ENCODE measurements at regions not wholly inside any gene's neighbourhood (a gene's known extent, or its start where the extent isn't known, plus 50 kb on each side); places are given as distances from the start of the nearest gene placed in this dataset.
A peak's percentile ranks its signal among the peaks of the same experiment; 100 is the strongest.

DNA sequence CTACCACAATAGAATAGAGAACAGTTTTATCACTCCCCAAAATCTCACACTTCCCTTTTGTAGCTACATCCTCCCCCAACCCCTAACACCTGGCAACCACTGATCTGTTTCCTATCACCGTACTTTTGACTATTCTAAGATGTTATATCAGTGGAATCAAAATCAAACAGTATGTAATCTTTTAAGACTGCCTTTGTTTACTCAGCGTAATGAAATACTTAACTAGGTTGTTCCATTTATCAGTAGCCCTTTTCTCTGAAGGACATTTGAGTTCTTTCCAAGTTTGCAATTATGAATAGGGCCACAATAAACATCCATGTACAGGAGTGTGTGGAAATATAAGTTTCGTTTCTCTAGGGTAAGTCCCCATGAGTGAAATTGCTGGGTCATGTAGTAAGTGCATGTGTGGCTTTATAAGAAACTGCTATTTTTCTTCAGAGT lies 372.3 kb downstream of the SV2B start (continued):
- TF ChIP-seq, protein P1, sequence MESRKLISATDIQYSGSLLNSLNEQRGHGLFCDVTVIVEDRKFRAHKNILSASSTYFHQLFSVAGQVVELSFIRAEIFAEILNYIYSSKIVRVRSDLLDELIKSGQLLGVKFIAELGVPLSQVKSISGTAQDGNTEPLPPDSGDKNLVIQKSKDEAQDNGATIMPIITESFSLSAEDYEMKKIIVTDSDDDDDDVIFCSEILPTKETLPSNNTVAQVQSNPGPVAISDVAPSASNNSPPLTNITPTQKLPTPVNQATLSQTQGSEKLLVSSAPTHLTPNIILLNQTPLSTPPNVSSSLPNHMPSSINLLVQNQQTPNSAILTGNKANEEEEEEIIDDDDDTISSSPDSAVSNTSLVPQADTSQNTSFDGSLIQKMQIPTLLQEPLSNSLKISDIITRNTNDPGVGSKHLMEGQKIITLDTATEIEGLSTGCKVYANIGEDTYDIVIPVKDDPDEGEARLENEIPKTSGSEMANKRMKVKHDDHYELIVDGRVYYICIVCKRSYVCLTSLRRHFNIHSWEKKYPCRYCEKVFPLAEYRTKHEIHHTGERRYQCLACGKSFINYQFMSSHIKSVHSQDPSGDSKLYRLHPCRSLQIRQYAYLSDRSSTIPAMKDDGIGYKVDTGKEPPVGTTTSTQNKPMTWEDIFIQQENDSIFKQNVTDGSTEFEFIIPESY (CRISPR knock-in tag; IDR thresholded peaks at IDR 0.05): no peak
- TF ChIP-seq TOE1 (IDR thresholded peaks at IDR 0.05; ENCODE audit: borderline replicate concordance): no peak
- no peak for TF ChIP-seq TOE1 (CRISPR knock-in tag; IDR thresholded peaks at IDR 0.05; ENCODE audit: borderline replicate concordance, low read depth)
- no peak for TF ChIP-seq PYGO2 (tag; IDR thresholded peaks at IDR 0.05)
- no peak for TF ChIP-seq ZNF354B (CRISPR knock-in tag; IDR thresholded peaks at IDR 0.05)
- TF ChIP-seq ZSCAN32 (CRISPR knock-in tag; IDR thresholded peaks at IDR 0.05): no peak
- no peak for TF ChIP-seq HDAC3 (IDR thresholded peaks at IDR 0.05; ENCODE audit: borderline replicate concordance, partially characterized antibody)
- TF ChIP-seq SETDB1 (IDR thresholded peaks at IDR 0.05; ENCODE audit: low read length): no peak
- TF ChIP-seq PTBP1 (IDR thresholded peaks at IDR 0.05; ENCODE audit: low read depth, low read length): no peak
- TF ChIP-seq, protein P2, sequence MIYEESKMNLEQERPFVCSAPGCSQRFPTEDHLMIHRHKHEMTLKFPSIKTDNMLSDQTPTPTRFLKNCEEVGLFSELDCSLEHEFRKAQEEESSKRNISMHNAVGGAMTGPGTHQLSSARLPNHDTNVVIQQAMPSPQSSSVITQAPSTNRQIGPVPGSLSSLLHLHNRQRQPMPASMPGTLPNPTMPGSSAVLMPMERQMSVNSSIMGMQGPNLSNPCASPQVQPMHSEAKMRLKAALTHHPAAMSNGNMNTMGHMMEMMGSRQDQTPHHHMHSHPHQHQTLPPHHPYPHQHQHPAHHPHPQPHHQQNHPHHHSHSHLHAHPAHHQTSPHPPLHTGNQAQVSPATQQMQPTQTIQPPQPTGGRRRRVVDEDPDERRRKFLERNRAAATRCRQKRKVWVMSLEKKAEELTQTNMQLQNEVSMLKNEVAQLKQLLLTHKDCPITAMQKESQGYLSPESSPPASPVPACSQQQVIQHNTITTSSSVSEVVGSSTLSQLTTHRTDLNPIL (CRISPR knock-in tag; IDR thresholded peaks at IDR 0.05): no peak
- no peak for TF ChIP-seq SRF (CRISPR knock-in tag; IDR thresholded peaks at IDR 0.05)
- TF ChIP-seq SAFB2 (IDR thresholded peaks at IDR 0.05; ENCODE audit: borderline replicate concordance, low read depth, low read length, severe bottlenecking): no peak
- TF ChIP-seq SIRT6 (IDR thresholded peaks at IDR 0.05; ENCODE audit: low read depth, low read length): no peak
- TF ChIP-seq ZNF408 (CRISPR knock-in tag; IDR thresholded peaks at IDR 0.05; ENCODE audit: low read depth): no peak
- TF ChIP-seq RBM15 (IDR thresholded peaks at IDR 0.05; ENCODE audit: insufficient read depth, low read length): no peak
- TF ChIP-seq, protein P3, sequence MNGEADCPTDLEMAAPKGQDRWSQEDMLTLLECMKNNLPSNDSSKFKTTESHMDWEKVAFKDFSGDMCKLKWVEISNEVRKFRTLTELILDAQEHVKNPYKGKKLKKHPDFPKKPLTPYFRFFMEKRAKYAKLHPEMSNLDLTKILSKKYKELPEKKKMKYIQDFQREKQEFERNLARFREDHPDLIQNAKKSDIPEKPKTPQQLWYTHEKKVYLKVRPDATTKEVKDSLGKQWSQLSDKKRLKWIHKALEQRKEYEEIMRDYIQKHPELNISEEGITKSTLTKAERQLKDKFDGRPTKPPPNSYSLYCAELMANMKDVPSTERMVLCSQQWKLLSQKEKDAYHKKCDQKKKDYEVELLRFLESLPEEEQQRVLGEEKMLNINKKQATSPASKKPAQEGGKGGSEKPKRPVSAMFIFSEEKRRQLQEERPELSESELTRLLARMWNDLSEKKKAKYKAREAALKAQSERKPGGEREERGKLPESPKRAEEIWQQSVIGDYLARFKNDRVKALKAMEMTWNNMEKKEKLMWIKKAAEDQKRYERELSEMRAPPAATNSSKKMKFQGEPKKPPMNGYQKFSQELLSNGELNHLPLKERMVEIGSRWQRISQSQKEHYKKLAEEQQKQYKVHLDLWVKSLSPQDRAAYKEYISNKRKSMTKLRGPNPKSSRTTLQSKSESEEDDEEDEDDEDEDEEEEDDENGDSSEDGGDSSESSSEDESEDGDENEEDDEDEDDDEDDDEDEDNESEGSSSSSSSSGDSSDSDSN (IDR thresholded peaks at IDR 0.05; ENCODE audit: borderline replicate concordance in 1 of 2, low read depth in 2 of 2, low read length in 2 of 2): no peak
- TF ChIP-seq, protein P4, sequence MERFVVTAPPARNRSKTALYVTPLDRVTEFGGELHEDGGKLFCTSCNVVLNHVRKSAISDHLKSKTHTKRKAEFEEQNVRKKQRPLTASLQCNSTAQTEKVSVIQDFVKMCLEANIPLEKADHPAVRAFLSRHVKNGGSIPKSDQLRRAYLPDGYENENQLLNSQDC (CRISPR knock-in tag; IDR thresholded peaks at IDR 0.05): no peak
- TF ChIP-seq, protein P5, sequence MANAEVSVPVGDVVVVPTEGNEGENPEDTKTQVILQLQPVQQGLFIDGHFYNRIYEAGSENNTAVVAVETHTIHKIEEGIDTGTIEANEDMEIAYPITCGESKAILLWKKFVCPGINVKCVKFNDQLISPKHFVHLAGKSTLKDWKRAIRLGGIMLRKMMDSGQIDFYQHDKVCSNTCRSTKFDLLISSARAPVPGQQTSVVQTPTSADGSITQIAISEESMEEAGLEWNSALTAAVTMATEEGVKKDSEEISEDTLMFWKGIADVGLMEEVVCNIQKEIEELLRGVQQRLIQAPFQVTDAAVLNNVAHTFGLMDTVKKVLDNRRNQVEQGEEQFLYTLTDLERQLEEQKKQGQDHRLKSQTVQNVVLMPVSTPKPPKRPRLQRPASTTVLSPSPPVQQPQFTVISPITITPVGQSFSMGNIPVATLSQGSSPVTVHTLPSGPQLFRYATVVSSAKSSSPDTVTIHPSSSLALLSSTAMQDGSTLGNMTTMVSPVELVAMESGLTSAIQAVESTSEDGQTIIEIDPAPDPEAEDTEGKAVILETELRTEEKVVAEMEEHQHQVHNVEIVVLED (CRISPR knock-in tag; IDR thresholded peaks at IDR 0.05): no peak
- no peak for TF ChIP-seq CBX3 (IDR thresholded peaks at IDR 0.05; ENCODE audit: borderline replicate concordance in 1 of 2, low read length in 2 of 2)
- TF ChIP-seq CCNT2 (IDR thresholded peaks at IDR 0.05; ENCODE audit: borderline replicate concordance, extremely low read depth, insufficient read length, low read depth, low read length): peak; percentile 38
